Left ventricle myocardium superior (tissue), 1 donor: ENCODE measurements at regions not wholly inside any gene's neighbourhood (a gene's known extent, or its start where the extent isn't known, plus 50 kb on each side); places are given as distances from the start of the nearest gene placed in this dataset.
"Not testable (repeated sequence)": the region's sequence is repeated elsewhere in the genome, so short reads cannot be mapped to it uniquely, and the experiment has no call there.

Experiments
- ATAC-seq: fragments of 200-7000 bp; cut with Tn5 transposase; one replicate; pipeline ENCODE4 v1.9.1; 2020; ENCODE audit warnings: mild to moderate bottlenecking, moderate library complexity
- DNase-seq: peaks from one replicate; pipeline ENCODE4 v3.0.0-alpha.2; 2020
- intact Hi-C: fragments of 100-400 bp; cut with micrococcal nuclease; formaldehyde crosslinking; loops from one replicate; pipeline ENCODE4 v1.11.0; 2022
- donor health status: DM: no; HTN: yes; CAD: no; lungs with severe emphysema.

GRCh38 chr10:9339716-9340115, 1285.2 kb downstream of the GATA3 start:
- intact Hi-C loops = no loop called here
- DNase-seq (no peak), ATAC-seq (no peak)

- intact Hi-C loops = no loop called here
- DNase-seq = no peak
- no peak for ATAC-seq
Observed at GRCh38 chr10:9342885-9343570, 1288.5 kb downstream of the GATA3 start.

DNA sequence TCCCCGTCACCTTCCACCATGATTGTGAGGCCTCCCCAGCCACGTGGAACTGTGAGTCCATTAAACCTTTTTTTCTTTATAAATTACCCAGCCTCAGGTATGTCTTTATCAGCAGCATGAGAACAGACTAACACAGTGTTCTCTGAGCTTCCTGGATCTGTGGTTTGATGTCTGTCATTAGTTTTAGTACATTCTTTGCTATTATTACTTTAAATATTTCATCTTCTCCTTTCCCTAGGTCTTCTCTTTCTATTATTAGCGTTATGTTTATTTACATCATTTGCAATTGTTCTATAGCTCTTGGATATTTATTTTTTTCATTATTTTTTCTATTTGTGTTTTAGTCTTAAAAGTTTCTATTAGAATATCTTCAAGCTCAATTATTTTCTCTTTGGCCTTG, 1293.4 kb downstream of the GATA3 start:
- ATAC-seq, intact Hi-C loops, DNase-seq: not testable (repeated sequence)

GRCh38 chr10:9357471-9357870, 1303.0 kb downstream of the GATA3 start:
- intact Hi-C loops = no loop called here
- ATAC-seq (no peak), DNase-seq (no peak)

DNA sequence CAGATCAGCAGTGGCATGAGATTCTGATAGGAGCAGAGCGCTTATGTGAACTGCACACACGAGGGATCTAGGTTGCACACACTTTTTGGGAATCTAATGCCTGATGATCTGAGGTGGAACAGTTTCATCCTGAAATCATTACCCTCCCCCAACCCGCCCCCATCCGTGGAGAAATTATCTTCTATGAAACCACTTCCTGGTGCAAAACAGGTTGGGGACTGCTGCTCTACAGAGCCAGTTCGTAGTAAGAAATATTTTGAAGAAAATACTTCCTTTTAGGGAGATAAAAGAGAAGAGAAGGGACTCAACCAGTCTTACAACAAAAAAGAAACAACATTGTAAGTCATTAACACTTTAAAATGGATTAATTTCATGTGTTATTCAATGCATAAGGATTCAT, 1308.2 kb downstream of the GATA3 start:
- DNase-seq = no peak
- no peak for ATAC-seq
- intact Hi-C loops = no loop called here

DNA sequence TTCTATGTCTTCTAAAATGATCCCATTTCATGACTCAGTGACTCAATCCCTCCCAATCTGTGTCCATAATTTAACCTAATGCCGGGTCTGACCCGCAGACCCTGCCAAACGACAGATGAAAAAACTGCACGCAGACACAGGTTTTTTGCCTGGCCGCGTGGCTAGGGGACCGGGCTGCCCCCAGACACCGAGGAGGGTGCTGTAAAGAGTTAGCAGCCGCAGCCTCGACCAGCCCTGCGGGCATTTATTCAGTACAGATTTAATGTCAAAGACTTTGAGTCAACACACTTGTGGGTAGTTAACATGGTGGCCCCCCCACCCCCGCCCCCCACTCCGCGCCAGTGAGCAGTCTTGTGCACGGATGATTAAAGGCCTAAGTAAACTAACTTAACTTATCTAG, 1324.7 kb downstream of the GATA3 start:
- ATAC-seq = no peak

GRCh38 chr10:9381733-9382532, 1327.4 kb downstream of the GATA3 start:
- intact Hi-C loops = no loop called here

More for the DNA sequence above, 1324.7 kb downstream of the GATA3 start:
- intact Hi-C loops = no loop called here
- no peak for DNase-seq

GRCh38 chr10:9382533-9382866, 1328.0 kb downstream of the GATA3 start:
- intact Hi-C loops = no loop called here
- DNase-seq (no peak), ATAC-seq (no peak)

More at GRCh38 chr10:9381733-9382532, 1327.4 kb downstream of the GATA3 start:
- ATAC-seq = no peak
- no peak for DNase-seq

DNA sequence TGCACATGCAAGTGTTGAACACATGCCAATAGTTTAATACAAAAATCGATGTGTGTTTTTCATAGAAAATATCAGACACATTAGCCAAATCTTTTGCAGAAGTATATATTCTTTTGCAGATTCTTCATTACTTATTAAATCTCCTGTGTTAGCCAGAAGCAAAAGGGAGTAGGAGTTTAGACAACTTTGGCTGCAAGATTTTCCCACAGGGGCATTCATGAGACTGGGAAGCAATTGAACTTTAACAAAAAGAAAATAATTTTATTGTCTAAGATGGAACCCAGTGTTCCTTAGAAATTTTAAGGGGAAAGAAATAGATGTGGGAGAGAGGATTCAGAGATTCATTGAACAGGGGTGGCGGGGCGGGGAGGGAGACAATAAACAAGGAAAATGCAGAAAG, 1336.0 kb downstream of the GATA3 start:
- DNase-seq = no peak
- no peak for ATAC-seq
- intact Hi-C loops = no loop called here

DNA sequence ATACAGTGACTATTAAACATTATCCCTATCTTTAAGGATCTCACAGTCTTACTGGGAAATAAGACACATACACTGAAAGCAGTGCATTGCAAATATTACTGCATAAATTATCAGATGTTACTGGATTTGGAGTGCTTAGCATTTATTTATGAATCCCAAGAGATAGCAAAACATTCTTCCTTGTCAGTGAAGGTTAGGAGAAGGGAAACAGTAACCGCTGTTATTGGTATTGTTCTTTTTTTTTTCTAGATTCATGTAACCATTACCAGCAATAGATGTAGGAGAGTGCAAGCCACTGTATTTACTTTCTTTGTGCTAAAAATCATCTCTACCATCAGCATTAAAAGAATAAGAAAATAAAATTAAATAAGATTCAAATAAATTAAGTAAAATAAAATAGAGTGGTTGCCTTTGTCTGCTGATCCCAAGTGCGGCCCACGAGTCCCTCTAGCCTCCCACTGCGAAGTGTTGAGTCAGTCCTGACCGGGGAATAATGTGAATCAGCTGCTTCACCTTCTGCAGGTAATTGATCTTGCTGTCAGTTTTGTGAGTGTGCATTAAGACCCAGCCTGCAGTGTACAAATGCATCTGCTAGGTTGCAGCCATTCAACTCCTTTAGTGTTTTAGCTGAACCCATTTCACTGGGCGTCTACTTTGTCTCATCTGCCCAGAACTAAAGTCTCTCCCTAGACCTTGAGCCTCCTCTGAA, 1344.9 kb downstream of the GATA3 start:
- intact Hi-C loops = no loop called here
- ATAC-seq (no peak), DNase-seq (no peak)

GRCh38 chr10:9402067-9402466, 1347.6 kb downstream of the GATA3 start:
- ATAC-seq, DNase-seq, intact Hi-C loops: not testable (repeated sequence)

DNA sequence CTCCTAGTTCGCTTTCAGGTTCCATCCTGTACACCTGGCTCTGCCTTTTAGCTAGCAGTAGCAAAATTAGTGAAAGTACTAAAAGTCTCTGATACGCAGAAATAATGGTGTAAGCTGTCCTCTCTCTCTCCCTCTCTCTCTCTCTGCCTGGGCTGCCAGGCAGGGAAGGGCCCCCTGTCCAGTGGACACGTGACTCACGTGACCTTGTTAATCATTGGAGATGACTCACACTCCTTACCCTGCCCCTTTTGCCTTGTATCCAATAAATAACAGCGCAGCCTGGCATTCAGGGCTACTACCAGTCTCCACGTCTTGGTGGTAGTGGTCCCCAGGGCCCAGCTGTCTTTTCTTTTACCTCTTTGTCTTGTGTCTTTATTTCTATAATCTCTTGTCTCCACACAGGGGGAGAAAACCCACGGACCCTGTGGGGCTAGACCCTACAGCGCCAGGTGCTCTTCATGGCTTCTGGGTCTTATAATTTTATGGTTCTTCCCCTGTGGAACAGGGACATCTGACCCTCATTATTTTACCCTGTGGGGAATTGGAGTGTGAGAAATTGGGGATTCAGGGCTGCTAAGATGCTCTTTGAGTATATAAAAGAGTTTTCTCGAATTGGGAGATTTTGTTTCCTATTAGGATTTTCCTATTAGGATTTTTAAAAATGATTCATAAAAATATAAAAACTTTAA, 1348.2 kb downstream of the GATA3 start:
- intact Hi-C loops, DNase-seq, ATAC-seq: not testable (repeated sequence)

DNA sequence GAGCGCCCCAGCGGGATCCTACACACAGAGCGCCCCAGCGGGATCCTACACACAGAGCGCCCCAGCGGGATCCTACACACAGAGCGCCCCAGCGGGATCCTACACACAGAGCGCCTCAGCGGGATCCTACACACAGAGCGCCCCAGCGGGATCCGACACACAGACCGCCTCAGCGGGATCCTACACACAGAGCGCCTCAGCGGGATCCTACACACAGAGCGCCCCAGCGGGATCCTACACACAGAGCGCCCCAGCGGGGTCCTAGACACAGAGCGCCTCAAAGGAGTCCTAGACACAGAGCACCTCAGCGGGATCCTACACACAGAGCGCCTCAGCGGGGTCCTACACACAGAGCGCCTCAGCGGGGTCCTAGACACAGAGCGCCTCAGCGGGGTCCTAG, 1352.7 kb downstream of the GATA3 start:
- intact Hi-C loops, ATAC-seq: not testable (repeated sequence)

DNA sequence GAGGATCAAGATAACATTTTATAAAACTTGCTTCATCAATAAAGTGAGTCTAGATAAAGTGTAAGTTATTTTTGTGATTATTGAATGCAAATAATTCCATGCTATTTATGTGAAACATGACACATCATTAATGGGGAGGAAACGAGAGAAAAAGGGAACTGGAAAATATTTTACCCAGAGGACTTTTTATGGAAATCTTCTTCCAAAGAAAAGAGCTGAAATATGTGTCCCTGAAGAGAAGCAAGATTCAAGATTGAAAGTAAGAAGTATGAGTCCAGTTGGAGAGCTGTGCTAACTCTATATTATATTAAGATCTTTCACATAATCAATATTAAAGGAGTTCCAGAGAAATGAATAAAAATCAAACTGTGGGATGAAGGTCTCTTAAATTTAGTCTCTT, 1361.8 kb downstream of the GATA3 start:
- ATAC-seq = no peak
- intact Hi-C loops = no loop called here

More for the DNA sequence above, 1352.7 kb downstream of the GATA3 start:
- not testable (repeated sequence) for DNase-seq

DNA sequence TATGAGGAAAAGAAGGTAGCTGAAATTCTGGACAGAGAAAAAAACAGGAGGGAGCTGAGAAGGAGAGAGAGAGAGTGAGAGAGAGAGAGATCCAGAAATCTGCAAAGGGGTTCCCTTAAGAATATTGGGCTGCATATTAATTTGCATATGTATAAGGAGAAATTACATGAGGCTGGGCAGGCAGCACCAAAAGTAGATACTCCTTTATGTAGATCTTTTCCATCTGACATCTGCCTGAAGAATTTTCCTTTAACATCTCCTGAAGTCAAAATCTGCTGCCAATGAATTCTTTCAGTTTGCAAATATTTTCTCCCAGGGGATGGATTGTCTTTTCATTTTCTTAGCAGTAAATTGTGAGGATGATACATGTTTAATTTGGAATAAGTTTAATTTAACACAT, 1365.3 kb downstream of the GATA3 start:
- DNase-seq (no peak), ATAC-seq (no peak)
- intact Hi-C loops = no loop called here

More for the DNA sequence above, 1361.8 kb downstream of the GATA3 start:
- no peak for DNase-seq

GRCh38 chr10:9427209-9427608, 1372.7 kb downstream of the GATA3 start:
- DNase-seq (no peak), ATAC-seq (no peak)
- intact Hi-C loops = no loop called here

DNA sequence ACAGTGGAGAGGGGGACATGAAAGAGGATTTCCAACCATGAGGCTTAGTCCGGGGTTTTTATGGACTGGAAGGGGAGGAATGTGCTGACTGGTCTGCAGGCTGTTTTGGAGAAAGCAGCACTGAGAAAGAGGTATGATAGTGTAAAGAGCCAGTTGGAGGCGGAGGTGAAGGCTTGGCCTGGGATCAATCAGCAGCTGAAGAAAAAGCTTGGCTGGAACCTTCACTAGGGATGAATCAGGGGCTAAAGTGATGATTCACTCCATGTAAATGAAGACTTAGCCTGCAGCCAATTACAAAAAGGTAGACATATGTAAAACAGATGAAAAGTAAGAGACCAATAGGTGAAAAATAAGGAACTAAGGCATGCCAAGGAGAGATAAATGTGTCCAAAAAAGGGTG, 1382.6 kb downstream of the GATA3 start:
- ATAC-seq = no peak
- intact Hi-C loops = no loop called here
- DNase-seq = no peak

- DNase-seq (no peak), ATAC-seq (no peak)
- intact Hi-C loops = no loop called here
Observed at GRCh38 chr10:9443758-9444157, 1389.3 kb downstream of the GATA3 start.

- DNase-seq = no peak
- no peak for ATAC-seq
- intact Hi-C loops = no loop called here
Observed at GRCh38 chr10:9449530-9449929, 1395.0 kb downstream of the GATA3 start.

GRCh38 chr10:9450801-9451200, 1396.3 kb downstream of the GATA3 start:
- no peak for ATAC-seq
- no peak for DNase-seq
- intact Hi-C loops = no loop called here
